ENCODE measurements at regions not wholly inside any gene's neighbourhood (a gene's known extent, or its start where the extent isn't known, plus 50 kb on each side); places are given as distances from the start of the nearest gene placed in this dataset.

- TF ChIP-seq CTCF (conservative IDR thresholded peaks at IDR 0.05; ENCODE audit: low read length), result no peak
- no peak for TF ChIP-seq EZH2phosphoT487 (IDR thresholded peaks at IDR 0.05; ENCODE audit: borderline replicate concordance)
Observed at GRCh38 chr21:35332841-35333426, 283.8 kb upstream of the RUNX1 start.
